OCI-LY1 (cell line): ENCODE measurements at regions not wholly inside any gene's neighbourhood (a gene's known extent, or its start where the extent isn't known, plus 50 kb on each side); places are given as distances from the start of the nearest gene placed in this dataset.

Experiments
- CTCF ChIP-seq: fragments of 200-600 bp; sonication (generic), shearing (Covaris generic); IDR thresholded peaks from 2 replicates; pipeline ENCODE4 v1.5.1; 2017; ENCODE audit warnings: mild to moderate bottlenecking, antibody characterized with exemption, low read length, moderate library complexity, mixed read lengths
- EZH2 ChIP-seq: fragments of 200-600 bp; sonication (generic), shearing (Covaris generic); IDR thresholded peaks from 2 replicates; pipeline ENCODE4 v1.8.0; 2017; ENCODE audit warnings: borderline replicate concordance, mixed run types, mild to moderate bottlenecking, antibody characterized with exemption, low read length, moderate library complexity, mixed read lengths

- no peak for TF ChIP-seq CTCF
- no peak for TF ChIP-seq EZH2
Observed at GRCh38 chr9:73020877-73021276, 68.0 kb upstream of the ALDH1A1 start.
